K562 (cell line): ENCODE measurements at regions not wholly inside any gene's neighbourhood (a gene's known extent, or its start where the extent isn't known, plus 50 kb on each side); places are given as distances from the start of the nearest gene placed in this dataset.

ENCODE experiments used
- CHD2 ChIP-seq: IDR thresholded peaks from 2 replicates; pipeline ENCODE4 v1.6.1; 2011; ENCODE audit warnings: low read depth, low read length
- CREB1 ChIP-seq, 2 experiments: sonication (generic) in 1 of 2; formaldehyde crosslinking in 1 of 2; IDR thresholded peaks; 2 replicates each; pipeline versions ENCODE4 v1.6.1 to v1.8.0; 2012 to 2022; ENCODE audit warnings: inconsistent platforms in 1 of 2, mild to moderate bottlenecking in 1 of 2, missing genetic modification reagents in 1 of 2, moderate library complexity in 1 of 2
- EP400 ChIP-seq: fragments of 450-650 bp; IDR thresholded peaks from 2 replicates; pipeline ENCODE4 v1.6.1; 2017; ENCODE audit warnings: antibody characterized with exemption, mild to moderate bottlenecking, moderate library complexity
- HDAC2 ChIP-seq: fragments of 450-650 bp; IDR thresholded peaks from 2 replicates; pipeline ENCODE4 v1.6.1; 2016; ENCODE audit warnings: mild to moderate bottlenecking
- LCOR ChIP-seq: sonication (generic); formaldehyde crosslinking; IDR thresholded peaks from 2 replicates; pipeline ENCODE4 v1.8.0; 2022; ENCODE audit warnings: mild to moderate bottlenecking, missing genetic modification reagents
- MLLT1 ChIP-seq, 2 experiments: fragments of 450-650 bp; IDR thresholded peaks; 2 replicates each; pipeline ENCODE4 v1.6.1; 2016
- MYBL2 ChIP-seq, 2 experiments: fragments of 450-650 bp in 1 of 2; sonication (generic) in 1 of 2; formaldehyde crosslinking in 1 of 2; IDR thresholded peaks; 2 replicates each; pipeline versions ENCODE4 v1.6.1 to v1.8.1; 2017 to 2022; ENCODE audit warnings: borderline replicate concordance in 1 of 2, inconsistent platforms in 1 of 2, low read depth in 1 of 2, mild to moderate bottlenecking in 1 of 2, missing genetic modification reagents in 1 of 2, moderate library complexity in 1 of 2
- NR2F6 ChIP-seq: fragments of 450-650 bp; formaldehyde crosslinking; IDR thresholded peaks from 2 replicates; pipeline ENCODE4 v1.4.0; 2020; ENCODE audit warnings: mild to moderate bottlenecking
- NUFIP1 ChIP-seq: fragments of 450-650 bp; IDR thresholded peaks from 2 replicates; pipeline ENCODE4 v1.6.1; 2018; ENCODE audit not compliant: partially characterized antibody
- PML ChIP-seq: IDR thresholded peaks from 2 replicates; pipeline ENCODE4 v1.6.1; 2012; ENCODE audit warnings: low read length, inconsistent platforms
- RBFOX2 ChIP-seq: fragments of 200-400 bp; formaldehyde crosslinking; IDR thresholded peaks from 2 replicates; pipeline ENCODE4 v1.6.1; 2017; ENCODE audit warnings: low read depth, mild to moderate bottlenecking, low read length, moderate library complexity
- TAL1 ChIP-seq: fragments of 450-650 bp; IDR thresholded peaks from 2 replicates; pipeline ENCODE4 v1.6.1; 2016; ENCODE audit warnings: mild to moderate bottlenecking
- USF1 ChIP-seq: sonication (generic); formaldehyde crosslinking; IDR thresholded peaks from 2 replicates; pipeline ENCODE4 v1.9.0; 2022; ENCODE audit warnings: mild to moderate bottlenecking, missing genetic modification reagents
- ZEB2 ChIP-seq: fragments of 450-650 bp; IDR thresholded peaks from 2 replicates; pipeline ENCODE4 v1.6.1; 2016
- ZNF197 ChIP-seq: fragments of 200-800 bp; sonication (Bioruptor generic); IDR thresholded peaks from 2 replicates; pipeline ENCODE4 v1.6.1; 2016; ENCODE audit warnings: low read depth, missing genetic modification characterization, missing compliant biosample characterization
- ZNF217 ChIP-seq: sonication (generic); formaldehyde crosslinking; IDR thresholded peaks from 2 replicates; pipeline ENCODE4 v1.8.0; 2022; ENCODE audit warnings: mild to moderate bottlenecking, missing genetic modification reagents
- ZNF280A ChIP-seq: fragments of 450-650 bp; IDR thresholded peaks from 2 replicates; pipeline ENCODE4 v1.6.1; 2018; ENCODE audit warnings: mild to moderate bottlenecking, low read depth; ENCODE audit not compliant: partially characterized antibody
- ZSCAN32 ChIP-seq: fragments of 450-650 bp; formaldehyde crosslinking; IDR thresholded peaks from 2 replicates; pipeline ENCODE4 v1.4.0; 2020; ENCODE audit warnings: mild to moderate bottlenecking, moderate library complexity
- TF ChIP-seq, protein P1 (sequence below): sonication (generic); formaldehyde crosslinking; IDR thresholded peaks from 2 replicates; pipeline ENCODE4 v1.8.0; 2022; ENCODE audit warnings: mild to moderate bottlenecking, missing genetic modification reagents
- TF ChIP-seq, protein P2 (sequence below): fragments of 450-650 bp; IDR thresholded peaks from 2 replicates; pipeline ENCODE4 v1.6.1; 2016; ENCODE audit warnings: antibody characterized with exemption
- TF ChIP-seq, protein P3 (sequence below): sonication (generic); formaldehyde crosslinking; IDR thresholded peaks from 2 replicates; pipeline ENCODE4 v1.8.1; 2022; ENCODE audit warnings: missing genetic modification reagents

- TF ChIP-seq MYBL2 (IDR thresholded peaks at IDR 0.05; ENCODE audit: low read depth) (no peak), MYBL2 (CRISPR knock-in tag; IDR thresholded peaks at IDR 0.05; ENCODE audit: borderline replicate concordance) (no peak), PML (no peak), ZNF217 (CRISPR knock-in tag) (no peak), NR2F6 (CRISPR knock-in tag) (no peak), LCOR (CRISPR knock-in tag) (no peak), CHD2 (no peak), MLLT1 (IDR thresholded peaks at IDR 0.05) (0 out of 4 replicates have a peak, but pooled peaks of 1 of the 2 experiments have one; percentile 22), ZSCAN32 (CRISPR knock-in tag) (no peak), CREB1 (IDR thresholded peaks at IDR 0.05) (no peak), CREB1 (CRISPR knock-in tag; IDR thresholded peaks at IDR 0.05) (0 out of 2 replicates have a peak, but pooled peaks have one; percentile 30), HDAC2 (no peak), ZEB2 (no peak), TAL1 (no peak), NUFIP1 (no peak), RBFOX2 (peak; percentile 50), ZNF197 (no peak), EP400 (no peak), ZNF280A (no peak), USF1 (CRISPR knock-in tag) (no peak)
- TF ChIP-seq, protein P1, sequence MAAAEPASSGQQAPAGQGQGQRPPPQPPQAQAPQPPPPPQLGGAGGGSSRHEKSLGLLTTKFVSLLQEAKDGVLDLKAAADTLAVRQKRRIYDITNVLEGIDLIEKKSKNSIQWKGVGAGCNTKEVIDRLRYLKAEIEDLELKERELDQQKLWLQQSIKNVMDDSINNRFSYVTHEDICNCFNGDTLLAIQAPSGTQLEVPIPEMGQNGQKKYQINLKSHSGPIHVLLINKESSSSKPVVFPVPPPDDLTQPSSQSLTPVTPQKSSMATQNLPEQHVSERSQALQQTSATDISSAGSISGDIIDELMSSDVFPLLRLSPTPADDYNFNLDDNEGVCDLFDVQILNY (CRISPR knock-in tag), result no peak
- TF ChIP-seq, protein P2, sequence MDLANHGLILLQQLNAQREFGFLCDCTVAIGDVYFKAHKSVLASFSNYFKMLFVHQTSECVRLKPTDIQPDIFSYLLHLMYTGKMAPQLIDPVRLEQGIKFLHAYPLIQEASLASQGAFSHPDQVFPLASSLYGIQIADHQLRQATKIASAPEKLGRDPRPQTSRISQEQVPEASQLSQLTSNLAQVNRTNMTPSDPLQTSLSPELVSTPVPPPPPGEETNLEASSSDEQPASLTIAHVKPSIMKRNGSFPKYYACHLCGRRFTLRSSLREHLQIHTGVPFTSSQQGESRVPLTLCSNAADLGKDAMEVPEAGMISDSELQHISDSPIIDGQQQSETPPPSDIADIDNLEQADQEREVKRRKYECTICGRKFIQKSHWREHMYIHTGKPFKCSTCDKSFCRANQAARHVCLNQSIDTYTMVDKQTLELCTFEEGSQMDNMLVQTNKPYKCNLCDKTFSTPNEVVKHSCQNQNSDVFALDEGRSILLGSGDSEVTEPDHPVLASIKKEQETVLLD, result no peak
- TF ChIP-seq, protein P3, sequence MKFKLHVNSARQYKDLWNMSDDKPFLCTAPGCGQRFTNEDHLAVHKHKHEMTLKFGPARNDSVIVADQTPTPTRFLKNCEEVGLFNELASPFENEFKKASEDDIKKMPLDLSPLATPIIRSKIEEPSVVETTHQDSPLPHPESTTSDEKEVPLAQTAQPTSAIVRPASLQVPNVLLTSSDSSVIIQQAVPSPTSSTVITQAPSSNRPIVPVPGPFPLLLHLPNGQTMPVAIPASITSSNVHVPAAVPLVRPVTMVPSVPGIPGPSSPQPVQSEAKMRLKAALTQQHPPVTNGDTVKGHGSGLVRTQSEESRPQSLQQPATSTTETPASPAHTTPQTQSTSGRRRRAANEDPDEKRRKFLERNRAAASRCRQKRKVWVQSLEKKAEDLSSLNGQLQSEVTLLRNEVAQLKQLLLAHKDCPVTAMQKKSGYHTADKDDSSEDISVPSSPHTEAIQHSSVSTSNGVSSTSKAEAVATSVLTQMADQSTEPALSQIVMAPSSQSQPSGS (CRISPR knock-in tag), result no peak
These were observed 110.2 kb downstream of the NAV1 start (continued) for GRCh38 chr1:201648907-201649721.
